ENCODE measurements at regions not wholly inside any gene's neighbourhood (a gene's known extent, or its start where the extent isn't known, plus 50 kb on each side); places are given as distances from the start of the nearest gene placed in this dataset.

DNA sequence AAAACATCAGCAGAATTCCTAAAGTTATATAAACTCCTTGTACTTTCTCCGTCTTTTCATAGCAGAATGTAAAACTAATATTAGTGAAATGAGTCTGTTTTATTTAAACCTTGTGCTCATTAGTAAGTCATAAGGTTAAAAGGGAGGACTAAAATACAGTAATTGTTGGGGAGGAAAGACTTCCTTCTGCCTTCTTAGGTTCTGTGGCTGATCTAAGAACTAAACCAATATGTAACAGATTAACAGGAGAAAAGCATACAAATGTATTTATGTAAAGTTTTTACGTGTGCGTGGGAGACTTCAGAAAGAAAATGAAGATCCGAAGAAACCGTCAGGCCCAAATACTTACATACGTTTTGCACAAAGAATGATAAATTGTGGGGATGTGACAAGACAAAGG is 286.6 kb upstream of the MAD2L1 start:
- H3K4me1 ChIP-seq (ENCODE audit: insufficient read depth, low read length) = no peaks in the 10 kb centered on the region
- POLR2A ChIA-PET = no interaction called here
- TF ChIP-seq NCOR1 (IDR thresholded peaks at IDR 0.05; ENCODE audit: borderline replicate concordance, low read length) (no peak), SRSF4 (IDR thresholded peaks at IDR 0.05; ENCODE audit: low read depth, low read length, poor library complexity, severe bottlenecking) (no peak), ZNF552 (CRISPR knock-in tag; IDR thresholded peaks at IDR 0.05; ENCODE audit: borderline replicate concordance) (no peak), SATB2 (CRISPR knock-in tag; IDR thresholded peaks at IDR 0.05) (no peak), NFIC (IDR thresholded peaks at IDR 0.05; ENCODE audit: low read length) (no peak), ZNF101 (CRISPR knock-in tag; IDR thresholded peaks at IDR 0.05; ENCODE audit: borderline replicate concordance, low read depth) (no peak), MAFG (CRISPR knock-in tag; IDR thresholded peaks at IDR 0.05) (no peak), HMG20B (CRISPR knock-in tag; conservative IDR thresholded peaks at IDR 0.05) (no peak), ZNF841 (CRISPR knock-in tag; IDR thresholded peaks at IDR 0.05; ENCODE audit: borderline replicate concordance) (no peak)
- TF ChIP-seq, protein P1, sequence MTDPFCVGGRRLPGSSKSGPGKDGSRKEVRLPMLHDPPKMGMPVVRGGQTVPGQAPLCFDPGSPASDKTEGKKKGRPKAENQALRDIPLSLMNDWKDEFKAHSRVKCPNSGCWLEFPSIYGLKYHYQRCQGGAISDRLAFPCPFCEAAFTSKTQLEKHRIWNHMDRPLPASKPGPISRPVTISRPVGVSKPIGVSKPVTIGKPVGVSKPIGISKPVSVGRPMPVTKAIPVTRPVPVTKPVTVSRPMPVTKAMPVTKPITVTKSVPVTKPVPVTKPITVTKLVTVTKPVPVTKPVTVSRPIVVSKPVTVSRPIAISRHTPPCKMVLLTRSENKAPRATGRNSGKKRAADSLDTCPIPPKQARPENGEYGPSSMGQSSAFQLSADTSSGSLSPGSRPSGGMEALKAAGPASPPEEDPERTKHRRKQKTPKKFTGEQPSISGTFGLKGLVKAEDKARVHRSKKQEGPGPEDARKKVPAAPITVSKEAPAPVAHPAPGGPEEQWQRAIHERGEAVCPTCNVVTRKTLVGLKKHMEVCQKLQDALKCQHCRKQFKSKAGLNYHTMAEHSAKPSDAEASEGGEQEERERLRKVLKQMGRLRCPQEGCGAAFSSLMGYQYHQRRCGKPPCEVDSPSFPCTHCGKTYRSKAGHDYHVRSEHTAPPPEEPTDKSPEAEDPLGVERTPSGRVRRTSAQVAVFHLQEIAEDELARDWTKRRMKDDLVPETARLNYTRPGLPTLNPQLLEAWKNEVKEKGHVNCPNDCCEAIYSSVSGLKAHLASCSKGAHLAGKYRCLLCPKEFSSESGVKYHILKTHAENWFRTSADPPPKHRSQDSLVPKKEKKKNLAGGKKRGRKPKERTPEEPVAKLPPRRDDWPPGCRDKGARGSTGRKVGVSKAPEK (CRISPR knock-in tag; IDR thresholded peaks at IDR 0.05; ENCODE audit: borderline replicate concordance) = no peak
- TF ChIP-seq, protein P2, sequence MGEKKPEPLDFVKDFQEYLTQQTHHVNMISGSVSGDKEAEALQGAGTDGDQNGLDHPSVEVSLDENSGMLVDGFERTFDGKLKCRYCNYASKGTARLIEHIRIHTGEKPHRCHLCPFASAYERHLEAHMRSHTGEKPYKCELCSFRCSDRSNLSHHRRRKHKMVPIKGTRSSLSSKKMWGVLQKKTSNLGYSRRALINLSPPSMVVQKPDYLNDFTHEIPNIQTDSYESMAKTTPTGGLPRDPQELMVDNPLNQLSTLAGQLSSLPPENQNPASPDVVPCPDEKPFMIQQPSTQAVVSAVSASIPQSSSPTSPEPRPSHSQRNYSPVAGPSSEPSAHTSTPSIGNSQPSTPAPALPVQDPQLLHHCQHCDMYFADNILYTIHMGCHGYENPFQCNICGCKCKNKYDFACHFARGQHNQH (CRISPR knock-in tag; IDR thresholded peaks at IDR 0.05) = no peak
- TF ChIP-seq, protein P3, sequence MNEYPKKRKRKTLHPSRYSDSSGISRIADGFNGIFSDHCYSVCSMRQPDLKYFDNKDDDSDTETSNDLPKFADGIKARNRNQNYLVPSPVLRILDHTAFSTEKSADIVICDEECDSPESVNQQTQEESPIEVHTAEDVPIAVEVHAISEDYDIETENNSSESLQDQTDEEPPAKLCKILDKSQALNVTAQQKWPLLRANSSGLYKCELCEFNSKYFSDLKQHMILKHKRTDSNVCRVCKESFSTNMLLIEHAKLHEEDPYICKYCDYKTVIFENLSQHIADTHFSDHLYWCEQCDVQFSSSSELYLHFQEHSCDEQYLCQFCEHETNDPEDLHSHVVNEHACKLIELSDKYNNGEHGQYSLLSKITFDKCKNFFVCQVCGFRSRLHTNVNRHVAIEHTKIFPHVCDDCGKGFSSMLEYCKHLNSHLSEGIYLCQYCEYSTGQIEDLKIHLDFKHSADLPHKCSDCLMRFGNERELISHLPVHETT (CRISPR knock-in tag; conservative IDR thresholded peaks at IDR 0.05) = no peak
- TF ChIP-seq, protein P4, sequence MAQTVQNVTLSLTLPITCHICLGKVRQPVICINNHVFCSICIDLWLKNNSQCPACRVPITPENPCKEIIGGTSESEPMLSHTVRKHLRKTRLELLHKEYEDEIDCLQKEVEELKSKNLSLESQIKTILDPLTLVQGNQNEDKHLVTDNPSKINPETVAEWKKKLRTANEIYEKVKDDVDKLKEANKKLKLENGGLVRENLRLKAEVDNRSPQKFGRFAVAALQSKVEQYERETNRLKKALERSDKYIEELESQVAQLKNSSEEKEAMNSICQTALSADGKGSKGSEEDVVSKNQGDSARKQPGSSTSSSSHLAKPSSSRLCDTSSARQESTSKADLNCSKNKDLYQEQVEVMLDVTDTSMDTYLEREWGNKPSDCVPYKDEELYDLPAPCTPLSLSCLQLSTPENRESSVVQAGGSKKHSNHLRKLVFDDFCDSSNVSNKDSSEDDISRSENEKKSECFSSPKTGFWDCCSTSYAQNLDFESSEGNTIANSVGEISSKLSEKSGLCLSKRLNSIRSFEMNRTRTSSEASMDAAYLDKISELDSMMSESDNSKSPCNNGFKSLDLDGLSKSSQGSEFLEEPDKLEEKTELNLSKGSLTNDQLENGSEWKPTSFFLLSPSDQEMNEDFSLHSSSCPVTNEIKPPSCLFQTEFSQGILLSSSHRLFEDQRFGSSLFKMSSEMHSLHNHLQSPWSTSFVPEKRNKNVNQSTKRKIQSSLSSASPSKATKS (CRISPR knock-in tag; IDR thresholded peaks at IDR 0.05) = no peak
- TF ChIP-seq, protein P5, sequence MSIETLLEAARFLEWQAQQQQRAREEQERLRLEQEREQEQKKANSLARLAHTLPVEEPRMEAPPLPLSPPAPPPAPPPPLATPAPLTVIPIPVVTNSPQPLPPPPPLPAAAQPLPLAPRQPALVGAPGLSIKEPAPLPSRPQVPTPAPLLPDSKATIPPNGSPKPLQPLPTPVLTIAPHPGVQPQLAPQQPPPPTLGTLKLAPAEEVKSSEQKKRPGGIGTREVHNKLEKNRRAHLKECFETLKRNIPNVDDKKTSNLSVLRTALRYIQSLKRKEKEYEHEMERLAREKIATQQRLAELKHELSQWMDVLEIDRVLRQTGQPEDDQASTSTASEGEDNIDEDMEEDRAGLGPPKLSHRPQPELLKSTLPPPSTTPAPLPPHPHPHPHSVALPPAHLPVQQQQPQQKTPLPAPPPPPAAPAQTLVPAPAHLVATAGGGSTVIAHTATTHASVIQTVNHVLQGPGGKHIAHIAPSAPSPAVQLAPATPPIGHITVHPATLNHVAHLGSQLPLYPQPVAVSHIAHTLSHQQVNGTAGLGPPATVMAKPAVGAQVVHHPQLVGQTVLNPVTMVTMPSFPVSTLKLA (IDR thresholded peaks at IDR 0.05) = no peak
- TF ChIP-seq, protein P6, sequence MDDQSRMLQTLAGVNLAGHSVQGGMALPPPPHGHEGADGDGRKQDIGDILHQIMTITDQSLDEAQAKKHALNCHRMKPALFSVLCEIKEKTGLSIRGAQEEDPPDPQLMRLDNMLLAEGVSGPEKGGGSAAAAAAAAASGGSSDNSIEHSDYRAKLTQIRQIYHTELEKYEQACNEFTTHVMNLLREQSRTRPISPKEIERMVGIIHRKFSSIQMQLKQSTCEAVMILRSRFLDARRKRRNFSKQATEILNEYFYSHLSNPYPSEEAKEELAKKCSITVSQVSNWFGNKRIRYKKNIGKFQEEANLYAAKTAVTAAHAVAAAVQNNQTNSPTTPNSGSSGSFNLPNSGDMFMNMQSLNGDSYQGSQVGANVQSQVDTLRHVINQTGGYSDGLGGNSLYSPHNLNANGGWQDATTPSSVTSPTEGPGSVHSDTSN (CRISPR knock-in tag; IDR thresholded peaks at IDR 0.05; ENCODE audit: borderline replicate concordance) = no peak

More for the DNA sequence above, 286.6 kb upstream of the MAD2L1 start:
- H3K4me3 ChIP-seq (replicated peaks in 1 of 3; ENCODE audit: insufficient read depth in 1 of 3, low read depth in 2 of 3, low read length in 3 of 3) = no peak overlapping the region
- ATAC-seq (no peak), DNase-seq (ENCODE audit: low spot score) (no peak), FAIRE-seq (no peak)
- no peak overlapping the region for H3K9ac ChIP-seq (ENCODE audit: insufficient read depth, low read depth, low read length)
- CTCF ChIA-PET (ENCODE audit: low intra/inter-chr PET ratio, low total read pairs) = no interaction called here
- no peaks in the 10 kb centered on the region for H3K36me3 ChIP-seq (replicated peaks in 1 of 2; ENCODE audit: control insufficient read depth in 1 of 2, insufficient read depth in 2 of 2, low read length in 2 of 2)
- H4K20me1 ChIP-seq (ENCODE audit: insufficient read depth, low read length) = no peaks in the 10 kb centered on the region
- H3K27ac ChIP-seq (ENCODE audit: extremely low read length, insufficient read depth, low read length) = no peak overlapping the region
- no peaks in the 10 kb centered on the region for H3K27me3 ChIP-seq (ENCODE audit: control insufficient read depth in 1 of 2, insufficient read depth in 2 of 2, low read length in 2 of 2)
- in situ Hi-C loops (cut with HindIII; ENCODE audit: extremely low pct_ligation_motif_present, low pct_unique_long_range_greater_than_20kb) (no loop called here), intact Hi-C loops (cut with micrococcal nuclease; ENCODE audit: unreplicated experiment) (loop anchor here (10.0 kb wide), 1 partner anchor 112 kb away; no protein-coding TSS in a partner anchor)
- H3K79me2 ChIP-seq (ENCODE audit: insufficient read depth, low read length) = no peaks in the 10 kb centered on the region
- no peak overlapping the region for H2AFZ ChIP-seq (ENCODE audit: low read length)
- BruUV-seq (replicated peaks) = no TSS peak
- no peak overlapping the region for H3K4me2 ChIP-seq (ENCODE audit: low read depth, low read length)
- WGBS (ENCODE audit: low lambda C conversion rate) = 21% methylated on average over 6 of the region's 6 CpGs
- no peaks in the 10 kb centered on the region for H3K9me3 ChIP-seq (ENCODE audit: low read length)

All from HepG2 (cell line).